GM12864 (cell line): ENCODE measurements at regions not wholly inside any gene's neighbourhood (a gene's known extent, or its start where the extent isn't known, plus 50 kb on each side); places are given as distances from the start of the nearest gene placed in this dataset.
"Not testable (repeated sequence)": the region's sequence is repeated elsewhere in the genome, so short reads cannot be mapped to it uniquely, and the experiment has no call there.

Experiments used
- DNase-seq: peaks from one replicate; pipeline ENCODE4 v3.0.0-alpha.2; 2011; ENCODE audit warnings: low read depth
- H3K4me3 ChIP-seq: 2 replicates; pipeline ENCODE4 v1.5.1; 2011; ENCODE audit warnings: mild to moderate bottlenecking, low read depth, low read length, control low read depth
- CTCF ChIP-seq: IDR thresholded peaks from 2 replicates; pipeline ENCODE4 v1.5.1; 2011; ENCODE audit warnings: low read depth, mild to moderate bottlenecking, moderate library complexity, low read length, control low read depth, inconsistent platforms; ENCODE audit errors: missing control alignments

GRCh38 chr22:34638128-34638527, 427.8 kb upstream of the ISX start:
- no peak for DNase-seq
- no peak overlapping the region for H3K4me3 ChIP-seq
- TF ChIP-seq CTCF, result no peak

GRCh38 chr22:34639911-34640310, 426.0 kb upstream of the ISX start:
- DNase-seq, result no peak
- no peak for TF ChIP-seq CTCF
- H3K4me3 ChIP-seq, result no peak overlapping the region

GRCh38 chr22:34645375-34645774, 420.6 kb upstream of the ISX start:
- no peak overlapping the region for H3K4me3 ChIP-seq
- no peak for TF ChIP-seq CTCF
- no peak for DNase-seq

GRCh38 chr22:34669001-34669400, 397.0 kb upstream of the ISX start:
- H3K4me3 ChIP-seq, result no peak overlapping the region
- DNase-seq, result no peak
- TF ChIP-seq CTCF, result no peak

DNA sequence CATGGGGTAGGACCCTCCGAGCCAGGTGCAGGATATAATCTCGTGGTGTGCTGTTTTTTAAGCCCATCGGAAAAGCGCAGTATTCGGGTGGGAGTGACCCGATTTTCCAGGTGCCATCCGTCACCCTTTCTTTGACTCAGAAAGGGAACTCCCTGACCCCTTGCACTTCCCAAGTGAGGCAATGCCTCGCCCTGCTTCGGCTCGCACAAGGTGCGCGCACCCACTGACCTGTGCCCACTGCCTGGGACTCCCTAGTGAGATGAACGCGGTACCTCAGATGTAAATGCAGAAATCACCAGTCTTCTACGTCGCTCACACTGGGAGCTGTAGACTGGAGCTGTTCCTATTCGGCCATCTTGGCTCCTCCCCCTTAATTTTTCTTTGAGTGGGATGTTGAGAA, 382.9 kb upstream of the ISX start:
- not testable (repeated sequence) for DNase-seq, H3K4me3 ChIP-seq

DNA sequence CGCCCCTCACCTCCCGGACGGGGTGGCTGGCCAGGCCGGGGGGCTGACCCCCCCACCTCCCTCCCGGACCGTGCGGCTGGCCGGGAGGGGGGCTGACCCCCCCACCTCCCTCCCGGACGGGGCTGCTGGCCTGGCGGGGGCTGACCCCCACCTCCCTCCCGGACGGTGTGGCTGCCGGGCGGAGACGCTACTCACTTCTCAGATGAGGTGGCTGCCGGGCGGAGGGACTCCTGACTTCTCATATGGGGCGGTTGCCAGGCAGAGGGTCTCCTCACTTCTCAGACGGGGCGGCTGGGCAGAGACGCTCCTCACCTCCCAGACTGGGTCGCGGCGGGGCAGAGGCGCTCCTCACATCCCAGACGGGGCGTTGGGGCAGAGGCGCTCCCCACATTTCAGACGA, 381.7 kb upstream of the ISX start:
- H3K4me3 ChIP-seq, DNase-seq: not testable (repeated sequence)

GRCh38 chr22:34687116-34687515, 378.8 kb upstream of the ISX start:
- H3K4me3 ChIP-seq, result no peak overlapping the region
- no peak for TF ChIP-seq CTCF
- DNase-seq, result no peak

GRCh38 chr22:34688825-34689224, 377.1 kb upstream of the ISX start:
- H3K4me3 ChIP-seq, result no peak overlapping the region
- DNase-seq, result no peak
- TF ChIP-seq CTCF, result no peak
